ENCODE measurements at regions not wholly inside any gene's neighbourhood (a gene's known extent, or its start where the extent isn't known, plus 50 kb on each side); places are given as distances from the start of the nearest gene placed in this dataset.
"Not testable (repeated sequence)": the region's sequence is repeated elsewhere in the genome, so short reads cannot be mapped to it uniquely, and the experiment has no call there.

GRCh38 chr6:121020656-121021055 is 313.6 kb downstream of the TBC1D32 start:
- DNase-seq: no peak

- DNase-seq: no peak
These were observed 325.7 kb downstream of the TBC1D32 start for GRCh38 chr6:121008553-121008952.

GRCh38 chr6:121006024-121006423 is 328.3 kb downstream of the TBC1D32 start:
- DNase-seq: no peak

- DNase-seq: no peak
These were observed 333.9 kb downstream of the TBC1D32 start for GRCh38 chr6:121000381-121000780.

- no peak for DNase-seq
These were observed 337.9 kb downstream of the TBC1D32 start for GRCh38 chr6:120996340-120996739.

- DNase-seq: no peak
These were observed 339.7 kb downstream of the TBC1D32 start for GRCh38 chr6:120994573-120994967.

- no peak for DNase-seq
These were observed 340.2 kb downstream of the TBC1D32 start for GRCh38 chr6:120993929-120994572.

GRCh38 chr6:120992257-120992656 is 342.0 kb downstream of the TBC1D32 start:
- no peak for DNase-seq

- no peak for DNase-seq
These were observed 343.4 kb downstream of the TBC1D32 start for GRCh38 chr6:120990866-120991265.

- DNase-seq: no peak
These were observed 352.4 kb downstream of the TBC1D32 start for GRCh38 chr6:120981835-120982234.

GRCh38 chr6:120966321-120966720 is 368.0 kb downstream of the TBC1D32 start:
- no peak for DNase-seq

GRCh38 chr6:120965814-120966213 is 368.5 kb downstream of the TBC1D32 start:
- DNase-seq: no peak

GRCh38 chr6:120960761-120961160 is 373.5 kb downstream of the TBC1D32 start:
- DNase-seq: no peak

GRCh38 chr6:120954111-120954510 is 380.2 kb downstream of the TBC1D32 start:
- no peak for DNase-seq

- DNase-seq: no peak
These were observed 383.0 kb downstream of the TBC1D32 start for GRCh38 chr6:120951258-120951657.

GRCh38 chr6:120947111-120947510 is 387.2 kb downstream of the TBC1D32 start:
- DNase-seq: no peak

- no peak for DNase-seq
These were observed 388.2 kb downstream of the TBC1D32 start for GRCh38 chr6:120945905-120946594.

- no peak for DNase-seq
These were observed 395.3 kb downstream of the TBC1D32 start for GRCh38 chr6:120938876-120939472.

GRCh38 chr6:120938164-120938875 is 396.0 kb downstream of the TBC1D32 start:
- no peak for DNase-seq

GRCh38 chr6:120935908-120936307 is 398.4 kb downstream of the TBC1D32 start:
- no peak for DNase-seq

GRCh38 chr6:120935016-120935415 is 399.3 kb downstream of the TBC1D32 start:
- no peak for DNase-seq

GRCh38 chr6:120931520-120932180 is 402.6 kb downstream of the TBC1D32 start:
- DNase-seq: not testable (repeated sequence)

GRCh38 chr6:120930500-120930899 is 403.8 kb downstream of the TBC1D32 start:
- DNase-seq: not testable (repeated sequence)

Measured in activated T-cell treated with anti-CD3 and anti-CD28 coated beads, Interleukin-2, amount 50 U/mL, for 1 hour (primary cell).